Ovary (tissue), 3 donors: ENCODE measurements at regions not wholly inside any gene's neighbourhood (a gene's known extent, or its start where the extent isn't known, plus 50 kb on each side); places are given as distances from the start of the nearest gene placed in this dataset.

Source experiments
- CTCF ChIP-seq, 3 donors: fragments of 450-650 bp in 2 of 3; fragments of 200-600 bp in 1 of 3; IDR thresholded peaks; one replicate each; pipeline versions ENCODE4 v1.5.1 to v1.8.0; 2016 to 2022; ENCODE audit warnings: antibody characterized with exemption in 3 of 3, mild to moderate bottlenecking in 1 of 3
- POLR2A ChIP-seq: fragments of 450-650 bp; IDR thresholded peaks from one replicate; pipeline ENCODE4 v1.6.1; 2017; ENCODE audit warnings: antibody characterized with exemption, mild to moderate bottlenecking, moderate library complexity
- donor health status: DM: no; HTN: no; CAD: no.

- no peak for TF ChIP-seq CTCF (IDR thresholded peaks at IDR 0.05)
- TF ChIP-seq POLR2A, result no peak
Measured at GRCh38 chr6:169902070-169902469, 150.6 kb downstream of the ERMARD start.
